ENCODE measurements at regions not wholly inside any gene's neighbourhood (a gene's known extent, or its start where the extent isn't known, plus 50 kb on each side); places are given as distances from the start of the nearest gene placed in this dataset.

DNA sequence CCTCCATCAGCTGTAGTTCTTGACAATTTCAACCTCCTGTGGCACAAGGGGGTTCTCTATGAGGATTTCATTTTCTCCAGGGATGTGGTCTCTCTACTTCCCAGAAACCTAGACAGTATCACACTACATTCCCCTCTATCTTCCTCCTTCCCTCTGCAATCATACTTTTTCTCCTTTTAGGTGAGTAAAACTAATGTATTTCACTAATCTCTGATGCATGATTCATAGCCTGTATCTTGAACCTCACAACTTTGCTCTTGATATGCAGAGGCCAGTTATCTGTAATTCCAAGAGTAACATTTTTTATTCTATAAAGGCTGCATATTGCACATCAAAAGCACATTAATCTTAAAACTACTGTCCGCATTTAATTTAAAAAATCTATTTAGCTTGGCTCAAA lies 449.6 kb downstream of the RFPL4B start:
- peaks cover 5% of the 10 kb centered on the region for H3K27me3 Mint-ChIP-seq (ENCODE audit: low read depth, poor library complexity)
- H3K27ac Mint-ChIP-seq: no peak overlapping the region
- peaks cover 36% of the 10 kb centered on the region for H3K9me3 Mint-ChIP-seq
- H3K4me3 Mint-ChIP-seq: no peak overlapping the region
- TF ChIP-seq, protein P1, sequence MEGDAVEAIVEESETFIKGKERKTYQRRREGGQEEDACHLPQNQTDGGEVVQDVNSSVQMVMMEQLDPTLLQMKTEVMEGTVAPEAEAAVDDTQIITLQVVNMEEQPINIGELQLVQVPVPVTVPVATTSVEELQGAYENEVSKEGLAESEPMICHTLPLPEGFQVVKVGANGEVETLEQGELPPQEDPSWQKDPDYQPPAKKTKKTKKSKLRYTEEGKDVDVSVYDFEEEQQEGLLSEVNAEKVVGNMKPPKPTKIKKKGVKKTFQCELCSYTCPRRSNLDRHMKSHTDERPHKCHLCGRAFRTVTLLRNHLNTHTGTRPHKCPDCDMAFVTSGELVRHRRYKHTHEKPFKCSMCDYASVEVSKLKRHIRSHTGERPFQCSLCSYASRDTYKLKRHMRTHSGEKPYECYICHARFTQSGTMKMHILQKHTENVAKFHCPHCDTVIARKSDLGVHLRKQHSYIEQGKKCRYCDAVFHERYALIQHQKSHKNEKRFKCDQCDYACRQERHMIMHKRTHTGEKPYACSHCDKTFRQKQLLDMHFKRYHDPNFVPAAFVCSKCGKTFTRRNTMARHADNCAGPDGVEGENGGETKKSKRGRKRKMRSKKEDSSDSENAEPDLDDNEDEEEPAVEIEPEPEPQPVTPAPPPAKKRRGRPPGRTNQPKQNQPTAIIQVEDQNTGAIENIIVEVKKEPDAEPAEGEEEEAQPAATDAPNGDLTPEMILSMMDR (IDR thresholded peaks at IDR 0.05): no peak
- peaks cover 13% of the 10 kb centered on the region for H3K36me3 Mint-ChIP-seq (ENCODE audit: low read depth)
- no peak for DNase-seq
- H3K4me1 Mint-ChIP-seq: no peaks in the 10 kb centered on the region

DNA sequence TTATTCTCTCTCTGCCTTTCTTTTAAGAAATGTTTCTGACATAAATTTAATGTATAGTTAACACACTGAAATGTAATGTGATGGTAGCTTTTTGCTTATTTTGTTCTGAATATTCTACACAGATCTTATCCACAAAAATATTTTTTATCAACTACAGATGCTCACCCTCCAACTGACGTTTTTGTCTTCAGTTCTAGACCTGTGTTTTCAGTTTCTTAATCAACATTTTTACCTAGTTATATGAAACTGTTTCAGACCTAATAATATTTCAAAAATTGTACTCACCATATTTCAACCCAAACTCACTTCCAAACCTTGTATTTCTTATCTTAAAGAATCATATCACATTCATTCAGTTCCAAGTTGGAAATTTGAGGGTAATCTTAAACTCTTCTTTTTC lies 452.8 kb downstream of the RFPL4B start:
- H3K27ac Mint-ChIP-seq: no peak overlapping the region
- TF ChIP-seq, protein P1 (IDR thresholded peaks at IDR 0.05): no peak
- no peak overlapping the region for H3K4me3 Mint-ChIP-seq
- no peak for DNase-seq
- peaks cover 2% of the 10 kb centered on the region for H3K27me3 Mint-ChIP-seq (ENCODE audit: low read depth, poor library complexity)
- no peaks in the 10 kb centered on the region for H3K36me3 Mint-ChIP-seq (ENCODE audit: low read depth)
- H3K4me1 Mint-ChIP-seq: no peaks in the 10 kb centered on the region
- H3K9me3 Mint-ChIP-seq: peaks cover 20% of the 10 kb centered on the region

DNA sequence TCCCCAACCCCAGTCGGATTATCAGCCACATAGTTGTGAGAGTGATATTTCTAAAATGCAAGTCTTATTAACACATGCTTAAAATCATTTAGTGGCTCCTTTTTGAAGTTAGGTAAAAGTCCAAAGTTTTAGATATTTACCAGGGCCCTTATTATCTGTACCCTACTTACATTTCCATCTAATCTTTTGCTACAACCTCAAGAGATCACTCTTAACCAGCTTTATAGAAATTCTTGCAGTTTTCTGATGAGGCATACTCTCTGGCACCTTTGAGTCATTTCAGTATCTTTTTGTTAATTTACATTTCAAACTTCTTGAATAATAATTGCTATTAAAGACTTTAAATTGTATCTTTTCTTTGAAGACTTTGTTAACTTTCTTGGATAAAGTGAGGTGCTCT lies 453.3 kb downstream of the RFPL4B start:
- peaks cover 17% of the 10 kb centered on the region for H3K9me3 Mint-ChIP-seq
- no peak for DNase-seq
- H3K4me1 Mint-ChIP-seq: no peaks in the 10 kb centered on the region
- peaks cover 2% of the 10 kb centered on the region for H3K27me3 Mint-ChIP-seq (ENCODE audit: low read depth, poor library complexity)
- no peaks in the 10 kb centered on the region for H3K36me3 Mint-ChIP-seq (ENCODE audit: low read depth)
- TF ChIP-seq, protein P1 (IDR thresholded peaks at IDR 0.05): no peak
- H3K27ac Mint-ChIP-seq: no peak overlapping the region
- no peak overlapping the region for H3K4me3 Mint-ChIP-seq

DNA sequence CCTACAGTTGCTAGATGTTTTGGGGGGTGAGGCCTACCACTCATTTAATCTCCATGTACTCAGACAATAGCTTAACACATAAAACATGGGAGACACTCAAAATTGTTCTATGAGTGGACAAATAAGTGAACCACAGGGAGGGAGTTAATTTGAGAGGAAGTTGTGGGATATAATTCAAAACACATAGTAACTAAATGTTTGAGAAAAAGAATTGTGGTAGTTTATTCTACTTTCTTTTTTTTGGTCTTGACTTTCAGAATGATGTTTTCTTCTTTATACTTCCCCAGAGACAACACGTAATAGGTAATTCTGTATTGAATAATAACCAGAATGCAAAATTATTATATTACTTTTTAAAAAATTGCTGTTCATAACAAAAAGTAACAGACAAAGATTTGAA lies 453.8 kb downstream of the RFPL4B start:
- no peak for DNase-seq
- TF ChIP-seq, protein P1 (IDR thresholded peaks at IDR 0.05): no peak
- Mint-ChIP-seq H3K27me3 (ENCODE audit: low read depth, poor library complexity) (peaks cover 2% of the 10 kb centered on the region), H3K4me3 (no peak overlapping the region), H3K36me3 (ENCODE audit: low read depth) (no peaks in the 10 kb centered on the region), H3K4me1 (no peaks in the 10 kb centered on the region), H3K9me3 (peaks cover 15% of the 10 kb centered on the region), H3K27ac (no peak overlapping the region)

DNA sequence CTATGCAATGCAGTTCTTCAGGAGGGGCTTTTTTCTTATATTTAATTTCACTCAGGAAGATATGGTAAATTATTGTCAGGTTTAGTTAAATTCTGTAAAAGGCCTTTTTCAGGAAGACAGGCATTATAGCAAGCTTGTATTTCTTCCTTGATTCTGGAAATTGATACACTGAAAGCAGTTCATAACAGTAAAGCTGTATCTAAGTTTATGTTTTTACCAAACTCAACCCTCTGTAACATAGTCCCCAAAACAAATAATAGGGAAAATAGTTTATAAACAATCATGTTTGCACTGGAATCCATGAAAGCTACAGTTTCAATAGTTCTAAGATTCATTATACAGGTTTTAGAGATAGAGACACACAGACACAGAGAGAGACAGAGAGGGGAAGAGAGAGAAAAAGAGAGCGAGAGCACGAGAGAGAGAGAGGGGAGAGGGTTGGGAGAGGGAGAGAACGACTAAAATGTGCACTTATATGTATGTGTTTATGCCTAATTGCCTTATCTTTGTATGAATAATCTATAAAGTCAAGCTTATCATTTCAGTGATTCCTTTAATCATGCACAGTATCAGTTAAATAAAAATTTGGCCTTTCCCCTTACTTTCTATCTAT lies 454.4 kb downstream of the RFPL4B start:
- H3K4me1 Mint-ChIP-seq: no peaks in the 10 kb centered on the region
- no peak overlapping the region for H3K4me3 Mint-ChIP-seq
- H3K36me3 Mint-ChIP-seq (ENCODE audit: low read depth): no peaks in the 10 kb centered on the region
- H3K9me3 Mint-ChIP-seq: peaks cover 14% of the 10 kb centered on the region
- peaks cover 2% of the 10 kb centered on the region for H3K27me3 Mint-ChIP-seq (ENCODE audit: low read depth, poor library complexity)
- DNase-seq: no peak
- TF ChIP-seq, protein P1 (IDR thresholded peaks at IDR 0.05): no peak
- H3K27ac Mint-ChIP-seq: no peak overlapping the region

DNA sequence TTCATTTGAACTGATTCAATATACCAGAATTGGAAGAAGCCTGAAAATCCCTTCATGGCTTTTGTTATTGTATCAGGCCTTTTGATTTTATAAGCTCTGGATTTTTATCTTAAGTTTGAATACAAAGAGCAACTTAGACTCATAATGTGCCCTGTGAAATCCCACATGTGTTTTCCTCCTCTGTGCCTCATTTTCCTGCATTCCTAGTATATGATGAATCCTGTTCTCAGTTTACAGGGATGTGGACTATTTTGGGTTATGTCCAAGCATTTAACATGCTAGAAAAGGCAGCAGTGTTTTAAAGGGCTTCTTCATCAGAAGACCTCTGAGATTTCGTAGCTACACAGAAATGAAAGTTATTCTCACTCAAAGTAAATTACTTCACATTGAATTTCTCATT lies 455.0 kb downstream of the RFPL4B start:
- Mint-ChIP-seq H3K4me1 (no peaks in the 10 kb centered on the region), H3K27ac (no peak overlapping the region), H3K4me3 (no peak overlapping the region), H3K9me3 (peaks cover 9% of the 10 kb centered on the region), H3K36me3 (ENCODE audit: low read depth) (no peaks in the 10 kb centered on the region), H3K27me3 (ENCODE audit: low read depth, poor library complexity) (peaks cover 2% of the 10 kb centered on the region)
- TF ChIP-seq, protein P1 (IDR thresholded peaks at IDR 0.05): no peak
- DNase-seq: no peak

Data from nephron progenitor cell (in vitro differentiated cells).